GM23338 (cell line): ENCODE measurements at regions not wholly inside any gene's neighbourhood (a gene's known extent, or its start where the extent isn't known, plus 50 kb on each side); places are given as distances from the start of the nearest gene placed in this dataset.

Source experiments
- ATAC-seq: fragments of 200-7000 bp; cut with Tn5 transposase; 3 replicates; pipeline ENCODE4 v1.9.1; 2020
- DNase-seq: peaks from one replicate; pipeline ENCODE4 v3.0.0-alpha.2; 2015; ENCODE audit warnings: low spot score
- H2AFZ ChIP-seq: fragments of 200-600 bp; sonication (generic); 2 replicates; pipeline ENCODE4 v1.8.0; 2016; ENCODE audit warnings: antibody characterized with exemption, mild to moderate bottlenecking, moderate library complexity
- H3F3A ChIP-seq: fragments of 200-600 bp; sonication (generic); replicated peaks from 2 replicates; pipeline ENCODE4 v1.8.0; 2017; ENCODE audit warnings: antibody characterized with exemption, mixed run types, low read depth
- H3K27ac ChIP-seq: fragments of 200-600 bp; sonication (generic); 2 replicates; pipeline ENCODE4 v1.6.1; 2016; ENCODE audit warnings: low read depth
- H3K27me3 ChIP-seq: fragments of 200-600 bp; sonication (generic); 2 replicates; pipeline ENCODE4 v1.8.0; 2016; ENCODE audit warnings: mild to moderate bottlenecking, mixed run types, moderate library complexity; ENCODE audit not compliant: insufficient read depth
- H3K36me3 ChIP-seq: fragments of 200-600 bp; sonication (generic); 2 replicates; pipeline ENCODE4 v1.8.0; 2016; ENCODE audit warnings: mild to moderate bottlenecking; ENCODE audit not compliant: insufficient read depth
- H3K4me1 ChIP-seq: fragments of 200-600 bp; sonication (generic); 2 replicates; pipeline ENCODE4 v1.8.0; 2016; ENCODE audit warnings: mild to moderate bottlenecking, moderate library complexity; ENCODE audit not compliant: insufficient read depth
- H3K4me2 ChIP-seq: fragments of 200-600 bp; sonication (generic); 2 replicates; pipeline ENCODE4 v1.7.1; 2017; ENCODE audit warnings: mixed run types
- H3K4me3 ChIP-seq: fragments of 200-600 bp; sonication (generic); 2 replicates; pipeline ENCODE4 v1.6.1; 2016; ENCODE audit warnings: mixed run types
- H3K79me2 ChIP-seq: fragments of 200-600 bp; sonication (generic); replicated peaks from 2 replicates; pipeline ENCODE4 v1.8.0; 2017; ENCODE audit warnings: mild to moderate bottlenecking; ENCODE audit not compliant: insufficient read depth
- H3K9me2 ChIP-seq: fragments of 200-600 bp; sonication (generic); 2 replicates; pipeline ENCODE4 v1.8.0; 2017; ENCODE audit not compliant: insufficient read depth
- H4K20me1 ChIP-seq: fragments of 200-600 bp; sonication (generic); replicated peaks from 2 replicates; pipeline ENCODE4 v1.8.0; 2017; ENCODE audit warnings: mild to moderate bottlenecking; ENCODE audit not compliant: insufficient read depth
- H3K27ac Mint-ChIP-seq: 2 replicates; pipeline ENCODE4 v1.8.0; 2020; ENCODE audit warnings: inconsistent platforms, mild to moderate bottlenecking, moderate library complexity, mixed read lengths
- H3K27me3 Mint-ChIP-seq: 3 replicates; pipeline ENCODE4 v1.8.0; 2022; ENCODE audit warnings: low read depth, mild to moderate bottlenecking, moderate library complexity, mixed read lengths, inconsistent platforms; ENCODE audit not compliant: insufficient read depth, poor library complexity
- H3K36me3 Mint-ChIP-seq: 3 replicates; pipeline ENCODE4 v1.8.0; 2021; ENCODE audit warnings: low read depth, mild to moderate bottlenecking, inconsistent platforms, moderate library complexity, mixed read lengths
- H3K4me1 Mint-ChIP-seq: 3 replicates; pipeline ENCODE4 v1.8.0; 2020; ENCODE audit warnings: mild to moderate bottlenecking, inconsistent platforms, mixed read lengths
- H3K4me3 Mint-ChIP-seq: 3 replicates; pipeline ENCODE4 v1.8.0; 2021; ENCODE audit warnings: moderate library complexity, mild to moderate bottlenecking, inconsistent platforms, mixed read lengths
- H3K9me3 Mint-ChIP-seq: 3 replicates; pipeline ENCODE4 v1.8.0; 2020; ENCODE audit warnings: moderate library complexity, mild to moderate bottlenecking, inconsistent platforms, mixed read lengths
- CREB1 ChIP-seq: fragments of 250-450 bp; sonication (Bioruptor Pico); IDR thresholded peaks from 2 replicates; pipeline ENCODE4 v1.5.0; 2020; ENCODE audit warnings: low read depth, mild to moderate bottlenecking, moderate library complexity
- CTCF ChIP-seq, 2 experiments: fragments of 200-600 bp in 1 of 2; sonication (generic) in 1 of 2; conservative IDR thresholded peaks; 2 replicates each; pipeline versions ENCODE4 v1.5.1 to v1.6.1; 2016 to 2017; ENCODE audit warnings: antibody characterized with exemption in 2 of 2, low read depth in 2 of 2, mild to moderate bottlenecking in 2 of 2, moderate library complexity in 1 of 2
- ETS1 ChIP-seq: IDR thresholded peaks from 2 replicates; pipeline ENCODE4 v1.6.1; 2016; ENCODE audit warnings: antibody characterized with exemption
- EZH2 ChIP-seq: fragments of 200-600 bp; sonication (generic); IDR thresholded peaks from one replicate; pipeline ENCODE4 v1.8.0; 2017; ENCODE audit warnings: antibody characterized with exemption, mild to moderate bottlenecking, low read depth; ENCODE audit not compliant: unreplicated experiment
- EZH2phosphoT487 ChIP-seq: fragments of 200-600 bp; sonication (generic); IDR thresholded peaks from one replicate; pipeline ENCODE4 v1.8.1; 2018; ENCODE audit warnings: antibody characterized with exemption; ENCODE audit not compliant: unreplicated experiment
- JUNB ChIP-seq: IDR thresholded peaks from one replicate; pipeline ENCODE4 v1.6.1; 2016; ENCODE audit warnings: antibody characterized with exemption; ENCODE audit not compliant: unreplicated experiment
- NANOG ChIP-seq: IDR thresholded peaks from 2 replicates; pipeline ENCODE4 v1.6.1; 2016; ENCODE audit warnings: antibody characterized with exemption, borderline replicate concordance
- POLR2AphosphoS5 ChIP-seq: IDR thresholded peaks from 2 replicates; pipeline ENCODE4 v1.6.1; 2016; ENCODE audit warnings: antibody characterized with exemption, low read depth
- STAT1 ChIP-seq: IDR thresholded peaks from one replicate; pipeline ENCODE4 v1.6.1; 2016; ENCODE audit warnings: antibody characterized with exemption; ENCODE audit not compliant: unreplicated experiment
- ZNF114 ChIP-seq: fragments of 250-450 bp; sonication (Bioruptor Pico); IDR thresholded peaks from 2 replicates; pipeline ENCODE4 v1.5.0; 2020; ENCODE audit warnings: mild to moderate bottlenecking, moderate library complexity
- ZNF331 ChIP-seq: fragments of 250-450 bp; sonication (Bioruptor Pico); IDR thresholded peaks from 2 replicates; pipeline ENCODE4 v1.5.0; 2020; ENCODE audit warnings: low read depth, mild to moderate bottlenecking, moderate library complexity
- TF ChIP-seq, protein P1 (sequence below): IDR thresholded peaks from one replicate; pipeline ENCODE4 v1.6.1; 2018; ENCODE audit warnings: antibody characterized with exemption; ENCODE audit not compliant: unreplicated experiment
- TF ChIP-seq, protein P2 (sequence below): fragments of 250-450 bp; sonication (Bioruptor Pico); IDR thresholded peaks from 2 replicates; pipeline ENCODE4 v1.5.0; 2020; ENCODE audit warnings: mild to moderate bottlenecking, moderate library complexity

- Mint-ChIP-seq H3K4me3 (no peak overlapping the region), H3K36me3 (no peaks in the 10 kb centered on the region), H3K9me3 (no peaks in the 10 kb centered on the region), H3K27me3 (no peaks in the 10 kb centered on the region), H3K4me1 (no peaks in the 10 kb centered on the region), H3K27ac (no peak overlapping the region)
- no peak for TF ChIP-seq CREB1 (CRISPR knock-in tag)
- no peak for TF ChIP-seq EZH2
- TF ChIP-seq, protein P1, sequence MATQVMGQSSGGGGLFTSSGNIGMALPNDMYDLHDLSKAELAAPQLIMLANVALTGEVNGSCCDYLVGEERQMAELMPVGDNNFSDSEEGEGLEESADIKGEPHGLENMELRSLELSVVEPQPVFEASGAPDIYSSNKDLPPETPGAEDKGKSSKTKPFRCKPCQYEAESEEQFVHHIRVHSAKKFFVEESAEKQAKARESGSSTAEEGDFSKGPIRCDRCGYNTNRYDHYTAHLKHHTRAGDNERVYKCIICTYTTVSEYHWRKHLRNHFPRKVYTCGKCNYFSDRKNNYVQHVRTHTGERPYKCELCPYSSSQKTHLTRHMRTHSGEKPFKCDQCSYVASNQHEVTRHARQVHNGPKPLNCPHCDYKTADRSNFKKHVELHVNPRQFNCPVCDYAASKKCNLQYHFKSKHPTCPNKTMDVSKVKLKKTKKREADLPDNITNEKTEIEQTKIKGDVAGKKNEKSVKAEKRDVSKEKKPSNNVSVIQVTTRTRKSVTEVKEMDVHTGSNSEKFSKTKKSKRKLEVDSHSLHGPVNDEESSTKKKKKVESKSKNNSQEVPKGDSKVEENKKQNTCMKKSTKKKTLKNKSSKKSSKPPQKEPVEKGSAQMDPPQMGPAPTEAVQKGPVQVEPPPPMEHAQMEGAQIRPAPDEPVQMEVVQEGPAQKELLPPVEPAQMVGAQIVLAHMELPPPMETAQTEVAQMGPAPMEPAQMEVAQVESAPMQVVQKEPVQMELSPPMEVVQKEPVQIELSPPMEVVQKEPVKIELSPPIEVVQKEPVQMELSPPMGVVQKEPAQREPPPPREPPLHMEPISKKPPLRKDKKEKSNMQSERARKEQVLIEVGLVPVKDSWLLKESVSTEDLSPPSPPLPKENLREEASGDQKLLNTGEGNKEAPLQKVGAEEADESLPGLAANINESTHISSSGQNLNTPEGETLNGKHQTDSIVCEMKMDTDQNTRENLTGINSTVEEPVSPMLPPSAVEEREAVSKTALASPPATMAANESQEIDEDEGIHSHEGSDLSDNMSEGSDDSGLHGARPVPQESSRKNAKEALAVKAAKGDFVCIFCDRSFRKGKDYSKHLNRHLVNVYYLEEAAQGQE, result no peak
- TF ChIP-seq ETS1, result no peak
- no peak for TF ChIP-seq POLR2AphosphoS5
- no peak for TF ChIP-seq NANOG
- TF ChIP-seq, protein P2, sequence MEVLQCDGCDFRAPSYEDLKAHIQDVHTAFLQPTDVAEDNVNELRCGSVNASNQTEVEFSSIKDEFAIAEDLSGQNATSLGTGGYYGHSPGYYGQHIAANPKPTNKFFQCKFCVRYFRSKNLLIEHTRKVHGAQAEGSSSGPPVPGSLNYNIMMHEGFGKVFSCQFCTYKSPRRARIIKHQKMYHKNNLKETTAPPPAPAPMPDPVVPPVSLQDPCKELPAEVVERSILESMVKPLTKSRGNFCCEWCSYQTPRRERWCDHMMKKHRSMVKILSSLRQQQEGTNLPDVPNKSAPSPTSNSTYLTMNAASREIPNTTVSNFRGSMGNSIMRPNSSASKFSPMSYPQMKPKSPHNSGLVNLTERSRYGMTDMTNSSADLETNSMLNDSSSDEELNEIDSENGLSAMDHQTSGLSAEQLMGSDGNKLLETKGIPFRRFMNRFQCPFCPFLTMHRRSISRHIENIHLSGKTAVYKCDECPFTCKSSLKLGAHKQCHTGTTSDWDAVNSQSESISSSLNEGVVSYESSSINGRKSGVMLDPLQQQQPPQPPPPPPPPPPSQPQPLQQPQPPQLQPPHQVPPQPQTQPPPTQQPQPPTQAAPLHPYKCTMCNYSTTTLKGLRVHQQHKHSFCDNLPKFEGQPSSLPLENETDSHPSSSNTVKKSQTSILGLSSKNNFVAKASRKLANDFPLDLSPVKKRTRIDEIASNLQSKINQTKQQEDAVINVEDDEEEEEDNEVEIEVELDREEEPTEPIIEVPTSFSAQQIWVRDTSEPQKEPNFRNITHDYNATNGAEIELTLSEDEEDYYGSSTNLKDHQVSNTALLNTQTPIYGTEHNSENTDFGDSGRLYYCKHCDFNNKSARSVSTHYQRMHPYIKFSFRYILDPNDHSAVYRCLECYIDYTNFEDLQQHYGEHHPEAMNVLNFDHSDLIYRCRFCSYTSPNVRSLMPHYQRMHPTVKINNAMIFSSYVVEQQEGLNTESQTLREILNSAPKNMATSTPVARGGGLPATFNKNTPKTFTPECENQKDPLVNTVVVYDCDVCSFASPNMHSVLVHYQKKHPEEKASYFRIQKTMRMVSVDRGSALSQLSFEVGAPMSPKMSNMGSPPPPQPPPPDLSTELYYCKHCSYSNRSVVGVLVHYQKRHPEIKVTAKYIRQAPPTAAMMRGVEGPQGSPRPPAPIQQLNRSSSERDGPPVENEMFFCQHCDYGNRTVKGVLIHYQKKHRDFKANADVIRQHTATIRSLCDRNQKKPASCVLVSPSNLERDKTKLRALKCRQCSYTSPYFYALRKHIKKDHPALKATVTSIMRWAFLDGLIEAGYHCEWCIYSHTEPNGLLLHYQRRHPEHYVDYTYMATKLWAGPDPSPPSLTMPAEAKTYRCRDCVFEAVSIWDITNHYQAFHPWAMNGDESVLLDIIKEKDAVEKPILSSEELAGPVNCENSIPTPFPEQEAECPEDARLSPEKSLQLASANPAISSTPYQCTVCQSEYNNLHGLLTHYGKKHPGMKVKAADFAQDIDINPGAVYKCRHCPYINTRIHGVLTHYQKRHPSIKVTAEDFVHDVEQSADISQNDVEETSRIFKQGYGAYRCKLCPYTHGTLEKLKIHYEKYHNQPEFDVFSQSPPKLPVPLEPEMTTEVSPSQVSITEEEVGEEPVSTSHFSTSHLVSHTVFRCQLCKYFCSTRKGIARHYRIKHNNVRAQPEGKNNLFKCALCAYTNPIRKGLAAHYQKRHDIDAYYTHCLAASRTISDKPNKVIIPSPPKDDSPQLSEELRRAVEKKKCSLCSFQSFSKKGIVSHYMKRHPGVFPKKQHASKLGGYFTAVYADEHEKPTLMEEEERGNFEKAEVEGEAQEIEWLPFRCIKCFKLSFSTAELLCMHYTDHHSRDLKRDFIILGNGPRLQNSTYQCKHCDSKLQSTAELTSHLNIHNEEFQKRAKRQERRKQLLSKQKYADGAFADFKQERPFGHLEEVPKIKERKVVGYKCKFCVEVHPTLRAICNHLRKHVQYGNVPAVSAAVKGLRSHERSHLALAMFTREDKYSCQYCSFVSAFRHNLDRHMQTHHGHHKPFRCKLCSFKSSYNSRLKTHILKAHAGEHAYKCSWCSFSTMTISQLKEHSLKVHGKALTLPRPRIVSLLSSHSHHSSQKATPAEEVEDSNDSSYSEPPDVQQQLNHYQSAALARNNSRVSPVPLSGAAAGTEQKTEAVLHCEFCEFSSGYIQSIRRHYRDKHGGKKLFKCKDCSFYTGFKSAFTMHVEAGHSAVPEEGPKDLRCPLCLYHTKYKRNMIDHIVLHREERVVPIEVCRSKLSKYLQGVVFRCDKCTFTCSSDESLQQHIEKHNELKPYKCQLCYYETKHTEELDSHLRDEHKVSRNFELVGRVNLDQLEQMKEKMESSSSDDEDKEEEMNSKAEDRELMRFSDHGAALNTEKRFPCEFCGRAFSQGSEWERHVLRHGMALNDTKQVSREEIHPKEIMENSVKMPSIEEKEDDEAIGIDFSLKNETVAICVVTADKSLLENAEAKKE (CRISPR knock-in tag), result no peak
- no peak for TF ChIP-seq EZH2phosphoT487
- no peak for TF ChIP-seq STAT1
- no peak for TF ChIP-seq CTCF (conservative IDR thresholded peaks at IDR 0.05; ENCODE audit: low read depth in 2 of 2)
- TF ChIP-seq ZNF114 (CRISPR knock-in tag), result no peak
- TF ChIP-seq JUNB, result no peak
- no peak for TF ChIP-seq ZNF331
- DNase-seq (no peak), ATAC-seq (no peak)
- Histone ChIP-seq H3K4me1 (no peaks in the 10 kb centered on the region), H3K4me3 (no peak overlapping the region), H3K79me2 (no peaks in the 10 kb centered on the region), H2AFZ (no peak overlapping the region), H3K27me3 (no peaks in the 10 kb centered on the region), H3K36me3 (no peaks in the 10 kb centered on the region), H3K4me2 (no peak overlapping the region), H3F3A (no peaks in the 10 kb centered on the region), H3K9me2 (no peaks in the 10 kb centered on the region), H3K27ac (no peak overlapping the region), H4K20me1 (no peaks in the 10 kb centered on the region)
Observed at GRCh38 chr12:77571768-77572167, 258.9 kb upstream of the NAV3 start.
